Peyer's patch (tissue), 4 donors: ENCODE measurements at regions not wholly inside any gene's neighbourhood (a gene's known extent, or its start where the extent isn't known, plus 50 kb on each side); places are given as distances from the start of the nearest gene placed in this dataset.

Experiments used
- POLR2A ChIP-seq, 2 donors: fragments of 450-650 bp; IDR thresholded peaks; one replicate each; pipeline ENCODE4 v1.5.1; 2017; ENCODE audit warnings: antibody characterized with exemption in 2 of 2, mild to moderate bottlenecking in 2 of 2, moderate library complexity in 2 of 2
- TF ChIP-seq, protein P1 (sequence below), 6 experiments: fragments of 450-650 bp in 4 of 6; fragments of 200-600 bp in 2 of 6; sonication (generic) in 1 of 6; IDR thresholded peaks; one replicate each; pipeline ENCODE4 v1.5.1; 2017 to 2019; ENCODE audit warnings: antibody characterized with exemption in 6 of 6, mild to moderate bottlenecking in 3 of 6, moderate library complexity in 1 of 6

DNA sequence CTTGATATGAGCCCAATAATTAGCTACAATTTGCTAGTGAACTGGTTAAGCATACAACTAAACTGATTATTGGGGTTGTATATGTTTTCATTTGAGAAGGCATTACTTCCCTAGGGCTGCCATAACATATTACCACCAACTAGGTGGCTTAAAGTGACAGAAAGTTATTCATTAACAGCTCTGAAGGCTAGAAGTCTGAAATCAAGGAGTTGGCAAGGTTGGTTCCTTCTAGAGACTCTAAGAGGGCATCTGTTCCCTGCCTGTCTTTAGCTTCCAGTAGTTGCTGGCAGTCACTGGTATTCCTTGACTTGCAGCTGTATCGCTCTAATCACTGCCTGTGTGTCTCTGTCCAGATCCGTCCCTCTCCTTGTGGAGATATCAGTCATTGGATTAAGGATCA, 86.3 kb downstream of the LHX9 start:
- no peak for TF ChIP-seq POLR2A (IDR thresholded peaks at IDR 0.05)
- TF ChIP-seq, protein P1, sequence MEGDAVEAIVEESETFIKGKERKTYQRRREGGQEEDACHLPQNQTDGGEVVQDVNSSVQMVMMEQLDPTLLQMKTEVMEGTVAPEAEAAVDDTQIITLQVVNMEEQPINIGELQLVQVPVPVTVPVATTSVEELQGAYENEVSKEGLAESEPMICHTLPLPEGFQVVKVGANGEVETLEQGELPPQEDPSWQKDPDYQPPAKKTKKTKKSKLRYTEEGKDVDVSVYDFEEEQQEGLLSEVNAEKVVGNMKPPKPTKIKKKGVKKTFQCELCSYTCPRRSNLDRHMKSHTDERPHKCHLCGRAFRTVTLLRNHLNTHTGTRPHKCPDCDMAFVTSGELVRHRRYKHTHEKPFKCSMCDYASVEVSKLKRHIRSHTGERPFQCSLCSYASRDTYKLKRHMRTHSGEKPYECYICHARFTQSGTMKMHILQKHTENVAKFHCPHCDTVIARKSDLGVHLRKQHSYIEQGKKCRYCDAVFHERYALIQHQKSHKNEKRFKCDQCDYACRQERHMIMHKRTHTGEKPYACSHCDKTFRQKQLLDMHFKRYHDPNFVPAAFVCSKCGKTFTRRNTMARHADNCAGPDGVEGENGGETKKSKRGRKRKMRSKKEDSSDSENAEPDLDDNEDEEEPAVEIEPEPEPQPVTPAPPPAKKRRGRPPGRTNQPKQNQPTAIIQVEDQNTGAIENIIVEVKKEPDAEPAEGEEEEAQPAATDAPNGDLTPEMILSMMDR (IDR thresholded peaks at IDR 0.05): no peak
